Activated CD4-positive, alpha-beta T cell treated with anti-CD3 and anti-CD28 coated beads for 1 hour (primary cell): ENCODE measurements at regions not wholly inside any gene's neighbourhood (a gene's known extent, or its start where the extent isn't known, plus 50 kb on each side); places are given as distances from the start of the nearest gene placed in this dataset.

ENCODE experiments used
- DNase-seq: peaks from one replicate; pipeline ENCODE4 v3.0.0-alpha.2; 2020

DNA sequence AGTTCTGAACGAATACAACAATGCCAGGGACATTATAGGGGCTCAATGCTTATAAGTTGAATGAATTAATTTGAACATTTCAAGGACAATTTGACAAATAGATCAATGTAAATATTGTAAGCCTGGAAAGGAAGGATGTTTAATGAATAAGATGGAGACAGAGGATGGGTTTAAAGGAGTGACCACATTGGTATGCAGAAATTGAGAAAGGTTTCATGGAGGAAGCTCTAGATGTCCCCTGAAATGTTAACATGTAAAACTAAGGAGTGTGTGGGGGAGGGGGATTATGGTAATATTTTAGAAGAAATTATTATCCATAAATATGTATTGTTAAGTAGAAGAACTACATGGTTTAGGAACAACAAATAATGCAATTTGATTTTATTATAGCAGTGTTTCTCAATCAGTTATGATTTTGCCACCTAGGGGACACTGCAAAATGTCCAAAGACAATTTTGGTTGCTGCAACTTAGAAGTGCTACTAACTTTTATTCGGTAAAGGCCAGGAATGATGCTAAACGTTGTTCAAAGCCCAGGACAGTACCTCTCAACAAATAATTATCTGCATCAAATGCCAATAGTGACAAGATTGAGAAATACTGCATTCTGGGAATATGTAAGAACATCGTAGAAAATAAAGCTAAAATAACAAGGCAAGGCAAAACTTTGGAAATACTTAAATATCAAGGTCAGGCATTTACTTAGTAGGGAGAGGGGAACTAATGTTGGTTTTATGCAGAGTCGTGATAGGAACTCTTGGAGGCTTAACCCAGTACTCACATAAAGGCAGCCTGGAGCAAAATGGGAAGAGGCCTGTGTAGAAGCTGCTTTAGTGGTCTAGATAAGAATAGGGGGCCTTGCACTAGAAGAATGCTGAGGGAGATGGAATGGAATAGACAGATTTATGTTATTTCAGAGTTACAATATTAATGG is 686.9 kb upstream of the CITED2 start:
- DNase-seq: no peak

DNA sequence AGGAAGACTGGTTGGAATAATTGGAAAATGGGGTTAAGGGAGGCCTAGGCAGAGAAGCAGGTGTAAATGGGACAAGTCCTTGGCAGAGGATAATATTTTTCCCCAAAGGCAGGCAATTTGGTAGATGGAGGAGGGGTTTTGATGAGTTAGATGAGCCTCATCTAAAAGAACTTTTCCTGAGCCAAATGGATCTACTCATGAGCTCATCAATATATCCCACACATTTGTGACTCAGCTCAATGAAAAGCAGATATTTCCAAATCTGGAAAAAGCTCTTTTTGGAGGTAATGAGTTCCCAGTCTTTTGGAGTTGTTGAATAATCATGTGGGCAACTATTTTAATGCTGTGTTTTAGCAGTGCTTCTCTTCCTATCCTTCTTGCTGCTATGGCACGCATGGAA is 685.5 kb upstream of the CITED2 start:
- DNase-seq: no peak

DNA sequence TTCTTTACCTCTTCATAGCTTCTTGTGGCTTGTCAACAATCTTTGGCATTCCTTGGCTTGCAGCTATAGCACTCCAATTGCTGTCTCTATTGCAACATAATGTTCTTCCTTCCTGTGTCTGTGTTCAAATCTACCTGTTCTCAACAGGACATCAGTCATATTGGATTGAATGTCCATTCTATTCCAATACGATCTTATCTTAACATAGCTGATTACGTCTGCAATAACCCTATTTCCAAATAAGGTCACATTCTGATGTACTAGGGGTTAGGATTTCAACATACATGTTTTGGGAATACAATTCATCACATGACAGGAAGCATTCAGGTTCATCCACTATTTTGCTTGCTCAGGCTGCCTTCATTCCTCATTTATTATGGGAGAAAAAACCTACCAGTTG is 684.4 kb upstream of the CITED2 start:
- no peak for DNase-seq

DNA sequence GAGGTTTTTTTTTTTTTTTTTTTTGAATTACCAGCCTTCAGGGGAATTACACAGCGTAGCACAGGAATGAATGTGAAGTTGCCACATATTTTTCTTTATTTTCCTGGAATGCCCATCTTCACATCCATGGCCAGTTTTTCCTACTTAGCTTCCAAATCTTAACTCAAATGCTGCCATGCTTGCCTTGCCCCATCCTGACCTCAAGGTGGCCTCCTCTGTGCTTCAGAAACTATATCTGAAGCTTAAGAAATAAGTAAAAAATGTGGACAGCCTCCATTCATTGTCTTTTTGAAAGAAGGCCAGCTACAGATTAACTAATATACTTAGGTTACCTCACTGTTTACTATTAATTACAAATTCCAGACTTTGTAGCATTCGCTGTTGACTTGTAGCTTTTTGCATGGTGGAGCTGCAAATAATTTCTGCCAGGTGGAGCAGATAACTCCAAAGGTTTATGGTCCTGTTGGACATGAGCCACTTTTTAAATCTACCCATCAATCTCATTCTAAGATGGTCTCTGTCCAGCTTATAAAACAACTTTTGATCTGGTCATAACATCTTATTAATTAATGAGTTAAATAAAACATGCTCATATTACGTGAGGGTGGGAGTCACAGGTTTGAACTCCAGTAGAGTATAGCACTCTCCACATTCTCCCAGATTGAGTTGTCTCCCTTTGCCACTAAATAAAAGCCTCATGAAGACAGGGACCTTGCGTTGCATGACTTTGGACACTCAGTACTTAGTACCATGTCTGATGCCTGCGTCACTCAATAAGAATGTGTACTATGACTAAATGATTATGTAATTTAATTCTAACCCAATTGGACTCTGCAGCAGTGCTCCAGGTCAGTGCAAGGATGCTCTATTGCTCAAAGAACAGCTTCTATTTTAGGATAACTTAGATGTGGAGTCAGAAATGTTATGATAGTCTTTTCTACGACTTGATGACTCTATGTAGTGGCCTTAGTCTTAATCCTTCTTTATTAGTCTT is 678.6 kb upstream of the CITED2 start:
- DNase-seq: no peak

DNA sequence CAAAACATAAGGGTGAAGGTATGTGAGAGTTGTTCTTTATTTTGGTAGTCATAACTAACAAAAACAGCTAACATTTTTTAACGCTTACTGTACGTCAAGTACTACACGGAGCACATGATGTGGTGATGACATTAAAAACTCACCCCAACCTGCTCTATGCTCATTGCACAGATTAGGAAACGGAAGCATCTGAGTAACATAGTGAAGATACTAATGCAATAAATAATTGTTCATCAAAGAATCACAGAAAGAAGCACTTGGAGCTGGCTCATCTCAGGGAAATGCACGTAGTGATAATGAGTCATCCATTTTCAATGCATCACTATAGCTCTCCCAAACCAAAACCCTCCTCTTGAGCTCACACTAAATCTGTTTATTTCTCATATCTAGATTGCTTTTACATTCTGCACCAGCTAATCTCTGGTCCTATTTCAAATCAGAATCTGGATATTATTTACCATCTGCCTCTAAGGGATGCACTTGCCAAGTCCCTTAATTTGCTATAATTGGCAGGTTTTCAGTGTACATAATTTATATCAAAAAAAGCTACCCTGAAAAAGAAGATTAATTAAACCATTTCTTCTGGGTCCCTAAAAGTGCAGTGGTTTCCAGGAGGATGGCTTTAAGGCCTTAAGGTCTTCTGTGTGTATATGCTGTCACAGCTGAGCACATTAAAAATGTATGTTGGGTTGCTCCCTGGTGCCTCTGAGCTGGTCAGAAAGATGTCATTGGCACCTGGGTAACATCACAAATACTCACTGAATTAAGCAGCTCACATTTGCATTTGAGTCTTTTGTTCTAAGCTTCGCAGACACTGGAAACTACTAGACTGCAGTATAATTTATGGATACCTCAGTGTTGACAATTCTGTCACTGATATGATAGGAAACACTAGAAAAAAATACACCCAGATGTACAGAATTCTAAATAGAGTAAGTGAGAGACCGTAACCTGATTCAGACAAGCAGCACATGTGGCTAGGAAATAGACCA is 677.4 kb upstream of the CITED2 start:
- no peak for DNase-seq

DNA sequence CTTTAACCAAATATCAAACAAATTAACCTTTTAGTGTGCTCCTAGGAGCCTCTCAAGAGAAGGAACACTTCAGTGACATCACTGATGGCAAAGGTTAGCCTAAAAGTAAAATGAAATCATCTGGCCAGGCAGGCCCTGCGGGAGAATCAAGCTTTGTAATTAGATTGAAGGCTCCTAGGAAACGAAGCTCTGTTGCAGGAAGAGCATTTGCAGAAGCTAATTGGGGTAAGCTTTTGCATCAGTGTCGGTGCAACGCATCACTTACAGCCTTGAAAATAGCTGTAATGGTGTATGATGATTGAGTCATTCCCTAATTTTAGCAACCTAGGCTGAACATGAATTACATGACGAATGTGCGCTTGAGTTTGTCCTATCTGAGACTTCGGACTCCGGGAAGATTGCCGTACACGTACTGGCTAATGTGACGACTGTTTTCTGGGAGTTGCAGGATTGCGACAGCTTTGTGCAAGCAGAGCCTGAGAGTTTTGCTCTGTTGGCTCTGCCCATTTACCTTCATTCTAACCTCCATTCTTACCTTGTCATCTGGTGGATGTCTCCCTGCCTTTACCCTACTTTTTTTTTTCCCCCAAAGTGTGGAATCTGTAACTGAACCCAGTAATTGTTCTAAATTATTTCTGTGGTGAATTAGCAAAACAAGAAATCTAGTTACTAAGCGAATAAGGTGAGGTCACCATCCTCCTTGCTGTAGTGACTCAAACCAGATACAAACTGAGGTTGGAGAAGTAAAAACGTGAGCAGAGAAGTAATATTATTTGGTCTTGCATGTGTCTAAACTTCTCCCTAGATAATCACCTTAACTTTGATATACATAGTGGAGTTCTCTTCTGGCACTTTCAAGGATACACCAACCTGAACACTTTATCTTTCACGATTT is 675.9 kb upstream of the CITED2 start:
- DNase-seq: no peak

DNA sequence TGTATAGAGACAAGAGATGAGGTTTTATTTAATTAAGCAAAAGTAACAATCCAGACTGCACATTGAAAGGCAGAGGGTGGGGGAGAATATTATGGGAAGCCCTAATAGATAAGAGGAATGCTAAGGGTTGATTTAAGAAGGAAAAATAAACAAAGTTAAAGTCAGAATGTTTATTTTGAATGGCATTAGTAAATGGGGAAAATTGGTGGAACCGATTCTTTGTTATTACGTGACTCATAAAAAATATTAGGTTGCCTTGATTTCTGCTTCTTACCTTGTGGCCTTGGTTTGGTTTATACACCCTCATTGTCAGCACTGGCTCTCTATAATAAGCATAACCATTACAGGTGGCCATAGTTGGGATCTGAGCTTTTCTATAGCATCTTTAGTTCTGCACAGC is 674.8 kb upstream of the CITED2 start:
- no peak for DNase-seq

DNA sequence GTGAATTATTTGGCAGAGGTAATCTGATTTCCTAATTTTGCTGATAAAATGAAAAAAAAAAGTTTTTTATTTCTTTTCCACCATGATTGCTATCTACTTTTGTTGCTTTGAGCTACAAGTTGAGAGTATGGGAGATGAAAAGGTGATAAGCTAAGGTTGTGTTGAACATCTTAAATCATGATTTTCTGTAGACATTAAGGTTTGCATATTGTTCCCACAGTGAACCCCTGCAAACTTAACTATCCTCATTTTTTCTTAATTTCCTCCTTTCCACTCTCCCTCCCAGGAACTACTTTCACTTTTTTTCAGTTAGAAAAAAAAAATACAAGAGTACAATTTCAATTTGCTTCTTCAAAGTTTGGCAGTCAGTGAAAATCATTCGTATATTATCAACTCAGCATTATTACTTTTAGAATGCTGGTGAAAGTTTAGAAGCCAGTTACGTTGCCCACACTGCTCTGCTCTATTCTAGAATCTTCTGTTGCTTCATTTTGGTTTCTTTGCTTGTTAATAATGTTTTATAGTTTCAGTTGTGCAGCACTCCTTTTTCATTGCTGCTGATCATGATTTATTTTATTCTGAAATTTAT is 673.8 kb upstream of the CITED2 start:
- DNase-seq: no peak

DNA sequence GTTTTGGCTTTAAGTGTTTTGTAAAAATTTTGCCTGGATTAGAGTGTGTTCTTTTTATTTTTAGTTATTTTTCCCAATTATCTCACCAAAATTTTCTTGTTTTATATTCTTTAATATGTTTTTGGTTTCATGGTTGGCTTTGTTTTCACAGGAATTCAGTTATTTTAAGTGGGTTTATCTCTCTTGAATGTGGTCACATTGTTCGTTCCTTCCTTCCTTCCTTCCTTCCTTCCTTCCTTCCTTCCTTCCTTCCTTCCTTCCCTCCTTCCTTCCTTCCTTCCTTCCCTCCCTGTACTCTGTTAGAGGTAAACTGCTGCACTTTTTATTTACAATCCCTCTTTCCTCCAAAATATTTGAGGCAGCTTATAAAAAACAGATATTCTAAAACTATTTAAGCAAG is 672.9 kb upstream of the CITED2 start:
- no peak for DNase-seq

DNA sequence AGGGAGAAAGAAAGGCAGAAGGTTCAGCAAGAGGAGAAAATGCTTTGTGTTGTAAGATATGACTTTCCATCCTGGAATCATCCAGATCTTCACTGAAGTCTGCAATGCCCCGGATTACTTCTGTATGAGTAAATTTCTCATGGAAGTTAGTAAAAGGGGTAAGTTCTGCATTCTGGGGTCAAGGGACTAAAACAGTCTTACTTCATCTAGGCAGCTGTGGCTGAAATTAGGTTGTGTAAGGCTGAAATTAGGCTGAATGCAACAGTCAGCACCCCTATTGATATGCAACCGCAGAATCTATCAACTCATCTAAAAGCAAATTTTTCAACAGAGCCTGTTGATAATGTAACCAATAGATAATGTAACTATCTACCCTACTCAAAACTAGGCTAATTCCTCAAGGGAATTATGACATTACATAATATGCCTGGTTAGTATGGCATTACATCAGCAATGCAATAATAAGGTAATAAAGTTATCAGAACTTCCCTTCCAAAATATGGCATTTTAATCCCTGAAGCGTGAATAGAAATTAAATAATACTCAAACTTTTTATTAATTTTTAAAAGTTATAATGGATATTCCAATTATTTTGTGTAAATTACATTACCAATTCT is 671.7 kb upstream of the CITED2 start:
- no peak for DNase-seq

DNA sequence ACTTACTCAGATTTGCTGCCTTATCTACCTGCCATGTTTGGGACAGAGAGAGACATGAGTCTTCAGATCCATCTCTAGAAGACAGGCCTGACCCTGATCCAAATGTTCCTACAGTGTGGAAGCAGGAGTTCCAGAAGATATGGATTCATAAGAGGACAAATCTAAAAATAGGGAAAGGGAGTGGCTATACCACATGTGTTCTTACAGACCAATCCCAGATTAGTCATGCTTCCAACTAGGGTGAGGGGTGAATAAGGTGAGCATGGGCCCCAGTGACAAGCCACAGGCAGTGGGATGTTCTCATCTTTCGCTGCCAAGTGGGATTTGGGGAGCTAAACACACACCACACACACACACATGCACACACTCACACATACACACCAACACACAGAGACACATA is 670.7 kb upstream of the CITED2 start:
- no peak for DNase-seq

DNA sequence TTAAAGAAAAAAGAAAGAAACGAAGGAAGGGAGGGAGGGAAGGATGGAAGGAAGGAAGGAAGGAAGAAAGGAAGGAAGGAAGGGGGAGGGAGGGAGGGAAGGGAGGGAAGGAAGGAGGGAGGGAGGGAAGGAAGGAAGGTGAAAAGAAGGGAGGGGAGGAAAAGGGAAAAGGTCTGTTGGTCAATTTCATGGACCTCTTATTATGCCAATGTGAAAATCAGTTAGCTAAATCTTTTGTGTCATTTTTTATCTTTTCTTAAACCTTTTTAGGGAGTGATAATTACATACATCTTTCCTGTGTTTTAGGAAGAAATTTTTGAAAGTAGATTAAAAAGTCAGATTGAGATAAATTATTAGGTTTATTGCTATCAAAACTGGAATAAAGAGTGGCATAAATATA is 670.2 kb upstream of the CITED2 start:
- DNase-seq: no peak

DNA sequence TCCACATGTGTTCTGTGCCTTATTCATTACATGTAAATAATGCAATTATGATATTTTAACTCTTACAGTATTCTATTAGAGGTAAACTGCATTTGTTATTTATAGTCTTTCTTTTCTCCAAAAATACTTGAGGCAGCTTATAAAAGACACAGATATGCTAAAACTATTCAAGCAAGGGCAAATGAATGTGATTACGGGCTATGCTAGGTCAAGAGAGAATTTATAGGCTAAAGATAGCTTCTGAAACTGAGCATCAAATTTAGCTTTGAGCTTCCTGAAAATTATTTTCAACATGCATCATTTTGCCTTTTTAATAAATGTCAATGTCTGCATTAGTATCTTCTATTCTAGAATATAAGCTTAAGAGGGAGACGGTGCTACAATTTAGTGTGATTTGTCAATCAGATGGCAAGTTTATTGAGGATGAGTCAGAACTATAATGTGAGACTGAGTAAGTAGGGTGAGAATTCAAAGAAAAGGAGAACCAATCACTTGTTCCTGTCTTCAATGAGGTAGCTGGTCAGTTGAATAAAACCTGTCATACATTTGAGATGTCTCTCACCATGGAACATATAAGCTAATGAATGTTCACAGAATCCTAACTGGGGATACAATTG is 669.4 kb upstream of the CITED2 start:
- DNase-seq: no peak

DNA sequence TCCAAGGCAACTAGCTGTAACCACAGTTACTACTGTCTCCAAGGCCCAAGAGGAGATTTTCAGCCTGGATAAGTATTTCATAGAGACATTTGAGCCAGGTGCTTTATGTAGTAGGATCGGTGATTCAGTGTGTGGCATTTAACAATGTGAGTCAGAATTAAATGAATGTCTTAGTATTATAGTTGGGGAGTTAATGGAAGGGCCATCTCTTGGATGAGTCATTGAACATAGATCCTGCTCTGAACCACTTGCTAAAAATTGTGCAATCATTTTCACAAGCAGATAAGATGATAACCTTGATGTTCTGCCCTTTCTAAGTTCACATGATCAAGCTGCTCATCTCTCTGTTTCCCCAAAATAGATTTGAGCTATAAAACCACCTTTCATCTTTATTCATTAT is 668.9 kb upstream of the CITED2 start:
- DNase-seq: no peak

DNA sequence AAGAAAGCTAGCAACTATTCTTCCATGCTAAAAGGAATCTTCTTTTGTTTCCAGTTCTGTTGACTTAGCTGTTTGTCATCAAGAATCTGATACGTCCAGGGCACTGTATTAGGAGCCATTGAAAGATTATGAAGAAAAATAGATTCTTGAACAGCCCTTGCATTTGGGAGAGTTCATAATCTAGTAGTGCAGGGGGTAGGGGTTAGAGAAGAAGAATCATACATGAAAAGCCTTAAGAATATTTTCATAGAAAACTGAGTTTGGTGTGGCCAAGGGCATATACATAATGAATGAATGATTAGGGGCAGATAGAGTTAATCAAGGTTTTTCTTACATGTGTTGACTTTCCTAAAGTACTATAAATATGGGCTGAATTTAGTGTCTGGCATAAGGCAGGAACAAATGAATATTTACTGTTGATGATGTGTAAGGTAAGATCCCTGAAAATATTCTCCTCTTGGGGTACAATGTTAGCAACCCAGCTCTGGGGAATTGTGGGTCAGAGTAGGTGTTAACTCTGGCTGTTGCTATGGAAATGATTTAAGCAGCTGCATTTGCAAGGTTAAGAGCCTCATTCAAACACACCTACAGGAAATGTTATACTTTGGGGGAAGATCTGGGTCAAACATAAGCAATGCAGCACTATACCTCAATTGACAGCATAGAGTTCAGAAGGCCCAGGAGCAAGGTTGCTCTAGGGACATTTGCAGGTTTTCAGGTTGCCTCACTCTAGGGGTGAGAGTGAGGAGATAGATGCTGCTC is 667.3 kb upstream of the CITED2 start:
- no peak for DNase-seq

DNA sequence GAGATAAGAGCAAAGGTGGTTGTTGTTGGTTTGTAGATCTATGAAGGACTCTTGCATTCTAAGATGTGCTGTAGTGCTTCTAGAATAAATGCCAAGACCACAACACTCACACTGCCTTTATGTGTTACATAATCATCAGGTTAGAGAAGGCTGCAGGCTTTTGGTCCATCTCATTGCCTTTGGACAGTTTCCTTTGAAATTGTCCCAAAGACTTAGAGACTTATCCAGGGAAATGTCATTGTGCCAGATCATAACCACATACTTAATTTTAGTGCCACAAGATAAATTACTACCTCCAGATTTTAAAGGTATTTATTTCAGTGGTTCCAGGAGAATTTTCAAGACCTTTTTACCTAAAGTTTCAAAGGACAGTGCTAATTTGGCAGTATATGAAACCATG is 666.6 kb upstream of the CITED2 start:
- no peak for DNase-seq

DNA sequence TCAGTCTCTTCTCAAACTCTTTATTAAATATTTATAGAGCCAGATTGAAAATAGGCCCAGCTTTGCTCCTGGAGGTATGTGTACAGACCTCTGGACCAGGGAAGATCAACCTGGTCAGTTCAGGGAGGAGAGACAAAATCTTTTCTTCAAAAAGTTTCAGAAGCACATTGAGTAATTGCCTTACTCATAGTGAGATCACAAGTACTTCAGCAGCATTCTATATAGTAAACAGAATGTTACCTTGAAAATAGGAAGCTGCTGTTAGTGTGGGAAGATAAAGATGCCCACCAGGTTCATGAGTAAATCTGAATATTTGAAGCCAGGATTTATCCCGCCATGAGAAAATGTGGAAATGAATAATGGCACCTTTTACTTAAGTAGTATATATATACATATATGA is 665.9 kb upstream of the CITED2 start:
- no peak for DNase-seq

DNA sequence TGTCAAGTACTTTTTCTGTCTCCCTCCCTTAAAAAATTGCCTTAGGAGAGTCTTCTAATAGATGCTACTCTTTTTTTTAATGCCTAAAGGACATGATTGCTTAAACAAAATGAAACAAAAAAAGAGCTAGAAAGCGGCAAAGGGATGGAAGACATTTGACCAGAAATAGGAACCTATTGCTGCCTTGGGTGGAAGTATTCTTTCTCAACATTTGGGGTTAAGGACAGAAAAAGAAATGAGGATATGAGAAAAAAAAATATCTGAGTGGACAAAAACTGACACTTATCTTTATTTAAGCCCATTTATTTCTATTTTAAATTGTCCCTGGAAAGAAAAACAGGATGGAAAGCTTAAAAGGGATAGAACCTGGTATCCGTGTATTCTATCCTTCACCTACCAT is 664.9 kb upstream of the CITED2 start:
- no peak for DNase-seq

DNA sequence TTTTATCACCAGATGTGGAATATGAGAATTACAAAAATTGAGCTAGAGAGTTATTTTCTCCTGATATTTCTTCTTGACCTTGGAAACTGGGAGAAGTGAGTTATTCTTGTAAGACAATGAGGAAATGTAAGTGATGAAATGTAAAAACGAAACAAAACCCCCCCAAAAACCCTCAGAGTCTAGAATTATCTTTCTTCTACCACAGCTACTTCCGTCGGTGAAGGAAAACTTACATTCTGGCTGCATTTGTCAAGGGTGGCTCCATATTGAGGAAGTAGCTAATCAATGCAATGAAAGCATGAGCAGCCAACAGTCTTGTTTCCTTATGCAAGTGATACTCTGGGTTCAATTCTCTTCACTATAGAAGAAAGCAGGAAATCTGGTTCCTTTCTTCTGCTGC is 661.7 kb upstream of the CITED2 start:
- no peak for DNase-seq
